A549 (cell line): ENCODE measurements at regions not wholly inside any gene's neighbourhood (a gene's known extent, or its start where the extent isn't known, plus 50 kb on each side); places are given as distances from the start of the nearest gene placed in this dataset.

Experiments used
- ESRRA ChIP-seq: fragments of 150-350 bp; IDR thresholded peaks from 2 replicates; pipeline ENCODE4 v1.6.1; 2014; ENCODE audit warnings: mild to moderate bottlenecking, low read length, borderline replicate concordance
- POLR2A ChIP-seq: IDR thresholded peaks from 2 replicates; pipeline ENCODE4 v1.6.1; 2012; ENCODE audit warnings: mild to moderate bottlenecking, low read length

GRCh38 chr5:101288633-101289032 is 385.6 kb upstream of the ST8SIA4 start:
- TF ChIP-seq ESRRA (no peak), POLR2A (no peak)
